Loucy (cell line): ENCODE measurements at regions not wholly inside any gene's neighbourhood (a gene's known extent, or its start where the extent isn't known, plus 50 kb on each side); places are given as distances from the start of the nearest gene placed in this dataset.
A peak's percentile ranks its signal among the peaks of the same experiment; 100 is the strongest.

Experiments
- H2AFZ ChIP-seq: fragments of 200-600 bp; sonication (generic); 2 replicates; pipeline ENCODE4 v1.6.0; 2016; ENCODE audit warnings: antibody characterized with exemption, mild to moderate bottlenecking, low read length, moderate library complexity
- H3F3A ChIP-seq: fragments of 200-600 bp; 2 replicates; pipeline ENCODE4 v1.6.0; 2016; ENCODE audit warnings: antibody characterized with exemption, low read depth, mild to moderate bottlenecking
- H3K27me3 ChIP-seq: fragments of 200-600 bp; sonication (generic); 2 replicates; pipeline ENCODE4 v1.6.1; 2014; ENCODE audit warnings: low read length, mild to moderate bottlenecking; ENCODE audit not compliant: insufficient read depth, poor library complexity, severe bottlenecking
- H3K36me3 ChIP-seq: fragments of 200-600 bp; sonication (generic); 2 replicates; pipeline ENCODE4 v1.6.1; 2016; ENCODE audit warnings: low read length; ENCODE audit not compliant: insufficient read depth
- H3K4me1 ChIP-seq: fragments of 200-600 bp; sonication (generic); 2 replicates; pipeline ENCODE4 v1.5.1; 2014; ENCODE audit warnings: low read length, mild to moderate bottlenecking; ENCODE audit not compliant: insufficient read depth, poor library complexity, severe bottlenecking
- H3K4me2 ChIP-seq: fragments of 200-600 bp; sonication (generic); 2 replicates; pipeline ENCODE4 v1.6.0; 2014; ENCODE audit warnings: antibody characterized with exemption, low read length, low read depth, mild to moderate bottlenecking; ENCODE audit not compliant: poor library complexity, severe bottlenecking
- H3K4me3 ChIP-seq: fragments of 200-600 bp; sonication (generic); 2 replicates; pipeline ENCODE4 v1.5.1; 2014; ENCODE audit warnings: low read length, mild to moderate bottlenecking, mixed read lengths; ENCODE audit not compliant: poor library complexity, severe bottlenecking
- H3K79me2 ChIP-seq: fragments of 200-600 bp; sonication (generic); 2 replicates; pipeline ENCODE4 v1.6.1; 2014; ENCODE audit warnings: low read length; ENCODE audit not compliant: insufficient read depth
- H3K9ac ChIP-seq: fragments of 200-600 bp; sonication (generic); 2 replicates; pipeline ENCODE4 v1.6.0; 2014; ENCODE audit warnings: mild to moderate bottlenecking, low read depth, low read length, moderate library complexity; ENCODE audit not compliant: poor library complexity, severe bottlenecking
- H3K9me2 ChIP-seq: fragments of 200-600 bp; sonication (generic); replicated peaks from 2 replicates; pipeline ENCODE4 v1.6.1; 2016; ENCODE audit warnings: low read depth, low read length, mixed read lengths
- H3K9me3 ChIP-seq: fragments of 200-600 bp; sonication (generic); 2 replicates; pipeline ENCODE4 v1.6.1; 2014; ENCODE audit warnings: mild to moderate bottlenecking, antibody characterized with exemption, low read length, low read depth; ENCODE audit not compliant: insufficient read depth
- H4K20me1 ChIP-seq: fragments of 200-600 bp; sonication (generic); 2 replicates; pipeline ENCODE4 v1.6.0; 2014; ENCODE audit warnings: antibody characterized with exemption, low read length, mild to moderate bottlenecking; ENCODE audit not compliant: insufficient read depth, poor library complexity, severe bottlenecking
- CTCF ChIP-seq: fragments of 200-600 bp; sonication (generic); conservative IDR thresholded peaks from 2 replicates; pipeline ENCODE4 v1.5.1; 2014; ENCODE audit warnings: mild to moderate bottlenecking, antibody characterized with exemption, low read length
- EZH2phosphoT487 ChIP-seq: fragments of 200-600 bp; IDR thresholded peaks from 2 replicates; pipeline ENCODE4 v1.6.1; 2018; ENCODE audit warnings: antibody characterized with exemption, mild to moderate bottlenecking, moderate library complexity, borderline replicate concordance

- H3K9ac ChIP-seq: no peak overlapping the region
- no peaks in the 10 kb centered on the region for H3K36me3 ChIP-seq
- no peaks in the 10 kb centered on the region for H4K20me1 ChIP-seq
- peak overlapping the region; percentile 23 for H3K4me2 ChIP-seq
- H2AFZ ChIP-seq: no peak overlapping the region
- H3K4me3 ChIP-seq: no peak overlapping the region
- no peaks in the 10 kb centered on the region for H3K9me2 ChIP-seq
- H3K4me1 ChIP-seq: peaks cover 26% of the 10 kb centered on the region
- no peaks in the 10 kb centered on the region for H3K27me3 ChIP-seq
- H3K79me2 ChIP-seq: no peaks in the 10 kb centered on the region
- no peaks in the 10 kb centered on the region for H3F3A ChIP-seq
- TF ChIP-seq EZH2phosphoT487: no peak
- TF ChIP-seq CTCF: no peak
- H3K9me3 ChIP-seq: no peaks in the 10 kb centered on the region
Measured at GRCh38 chr4:153909672-153910071, 120.8 kb upstream of the SFRP2 start.

- Histone ChIP-seq H2AFZ (no peak overlapping the region), H3K9me2 (no peaks in the 10 kb centered on the region), H3K79me2 (no peaks in the 10 kb centered on the region), H3K27me3 (no peaks in the 10 kb centered on the region), H3K9me3 (no peaks in the 10 kb centered on the region), H3F3A (no peaks in the 10 kb centered on the region), H3K9ac (no peak overlapping the region), H3K4me1 (peaks cover 28% of the 10 kb centered on the region), H4K20me1 (no peaks in the 10 kb centered on the region), H3K4me3 (no peak overlapping the region), H3K36me3 (no peaks in the 10 kb centered on the region), H3K4me2 (no peak overlapping the region)
- TF ChIP-seq EZH2phosphoT487: no peak
- no peak for TF ChIP-seq CTCF
Measured at GRCh38 chr4:153906231-153906630, 117.3 kb upstream of the SFRP2 start.

GRCh38 chr4:153905231-153905630 lies 116.3 kb upstream of the SFRP2 start:
- Histone ChIP-seq H3K4me1 (peaks cover 28% of the 10 kb centered on the region), H4K20me1 (no peaks in the 10 kb centered on the region), H3K4me2 (no peak overlapping the region), H3K36me3 (no peaks in the 10 kb centered on the region), H3K9me2 (no peaks in the 10 kb centered on the region), H3F3A (no peaks in the 10 kb centered on the region), H3K4me3 (no peak overlapping the region), H3K9ac (no peak overlapping the region), H2AFZ (no peak overlapping the region), H3K9me3 (no peaks in the 10 kb centered on the region), H3K27me3 (no peaks in the 10 kb centered on the region), H3K79me2 (no peaks in the 10 kb centered on the region)
- TF ChIP-seq CTCF (no peak), EZH2phosphoT487 (no peak)
